Spleen (tissue), 7 donors: ENCODE measurements at regions not wholly inside any gene's neighbourhood (a gene's known extent, or its start where the extent isn't known, plus 50 kb on each side); places are given as distances from the start of the nearest gene placed in this dataset.

Experiments
- CTCF ChIP-seq, 11 experiments: fragments of 200-600 bp in 7 of 11; fragments of 450-650 bp in 4 of 11; sonication (generic) in 4 of 11; IDR thresholded peaks in 8 of 11; conservative IDR thresholded peaks in 3 of 11; 1 replicate in 7 of 11; 2 replicates in 4 of 11; pipeline versions ENCODE4 v1.4.0 to v1.8.0; 2016 to 2021; ENCODE audit warnings: antibody characterized with exemption in 11 of 11, inconsistent platforms in 4 of 11, mild to moderate bottlenecking in 1 of 11
- POLR2A ChIP-seq, 3 donors: fragments of 450-650 bp; IDR thresholded peaks; one replicate each; pipeline ENCODE4 v1.5.1; 2017; ENCODE audit warnings: antibody characterized with exemption in 3 of 3, mild to moderate bottlenecking in 1 of 3
- donor health status: DM: no; HTN: no; CAD: no; lungs with moderate emphysema.
- donor health status: DM: no; HTN: no; CAD: no.
- donor health status: DM: no; HTN: no; CAD: no.

- TF ChIP-seq POLR2A (IDR thresholded peaks at IDR 0.05) = no peak
- no peak for TF ChIP-seq CTCF (IDR thresholded peaks at IDR 0.05 in 8 of 11, conservative IDR thresholded peaks at IDR 0.05 in 3 of 11)
Observed at GRCh38 chr1:237981223-237981622, 90.5 kb upstream of the ZP4 start.
